Effector CD4-positive, alpha-beta T cell (primary cell): ENCODE measurements at regions not wholly inside any gene's neighbourhood (a gene's known extent, or its start where the extent isn't known, plus 50 kb on each side); places are given as distances from the start of the nearest gene placed in this dataset.
"Not testable (repeated sequence)": the region's sequence is repeated elsewhere in the genome, so short reads cannot be mapped to it uniquely, and the experiment has no call there.

Source experiments
- DNase-seq: peaks from one replicate; pipeline ENCODE4 v3.0.0-alpha.2; 2020

- DNase-seq = no peak
Measured at GRCh38 chrX:1102786-1103185, 109.7 kb downstream of the CRLF2 start.

GRCh38 chrX:1102221-1102620, 110.2 kb downstream of the CRLF2 start:
- not testable (repeated sequence) for DNase-seq

DNA sequence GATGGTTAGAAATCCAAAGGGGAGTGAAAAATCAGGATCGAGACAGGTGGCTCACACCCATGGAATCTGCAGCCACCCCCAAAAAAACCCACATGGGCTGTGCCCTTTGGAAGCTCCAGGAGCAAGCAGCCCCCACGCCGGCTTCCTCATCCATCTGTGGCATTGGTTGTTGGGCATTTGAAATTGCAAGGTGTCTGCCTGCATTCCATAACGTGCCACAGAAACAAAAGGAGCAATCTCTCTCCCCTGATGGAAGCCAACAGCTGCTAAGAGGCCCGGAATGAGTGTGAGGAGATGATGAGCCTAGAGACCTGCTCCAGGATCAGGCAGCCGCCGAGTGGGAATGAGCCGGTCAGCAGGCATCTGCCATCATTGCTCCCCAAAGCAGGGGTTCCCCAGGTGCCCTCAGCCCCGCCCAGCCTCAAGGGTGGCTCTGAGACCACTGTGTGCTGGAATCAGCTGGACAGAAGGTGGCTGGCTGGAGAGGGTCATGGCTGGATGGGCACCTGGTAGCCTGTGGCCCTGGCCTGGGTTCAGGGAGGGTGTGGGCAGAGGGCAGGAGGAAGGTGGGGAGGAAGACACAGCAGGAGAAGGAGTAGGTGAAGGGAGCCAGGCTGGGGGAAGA, 113.2 kb downstream of the CRLF2 start:
- no peak for DNase-seq

DNA sequence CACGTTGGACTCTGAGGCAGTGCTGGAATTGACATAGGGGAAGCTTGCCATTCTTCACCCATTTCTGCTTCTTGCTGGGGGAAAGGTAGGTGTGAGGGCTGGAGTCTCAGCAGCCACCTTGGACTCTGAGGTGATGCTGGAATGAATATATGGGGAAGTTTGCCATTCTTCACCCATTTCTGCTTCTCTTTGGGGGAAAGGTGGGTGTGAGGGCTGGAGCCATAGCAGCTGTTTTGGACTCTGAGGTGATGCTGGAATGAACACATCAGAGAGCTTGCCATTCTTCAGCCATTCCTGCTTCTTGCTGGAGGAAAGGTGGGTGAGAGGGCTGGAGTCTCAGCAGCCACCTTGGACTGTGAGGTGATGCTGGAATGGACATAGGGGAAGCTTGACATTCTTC, 115.1 kb downstream of the CRLF2 start:
- DNase-seq = no peak

- DNase-seq = no peak
Measured at GRCh38 chrX:1094566-1095333, 117.7 kb downstream of the CRLF2 start.

DNA sequence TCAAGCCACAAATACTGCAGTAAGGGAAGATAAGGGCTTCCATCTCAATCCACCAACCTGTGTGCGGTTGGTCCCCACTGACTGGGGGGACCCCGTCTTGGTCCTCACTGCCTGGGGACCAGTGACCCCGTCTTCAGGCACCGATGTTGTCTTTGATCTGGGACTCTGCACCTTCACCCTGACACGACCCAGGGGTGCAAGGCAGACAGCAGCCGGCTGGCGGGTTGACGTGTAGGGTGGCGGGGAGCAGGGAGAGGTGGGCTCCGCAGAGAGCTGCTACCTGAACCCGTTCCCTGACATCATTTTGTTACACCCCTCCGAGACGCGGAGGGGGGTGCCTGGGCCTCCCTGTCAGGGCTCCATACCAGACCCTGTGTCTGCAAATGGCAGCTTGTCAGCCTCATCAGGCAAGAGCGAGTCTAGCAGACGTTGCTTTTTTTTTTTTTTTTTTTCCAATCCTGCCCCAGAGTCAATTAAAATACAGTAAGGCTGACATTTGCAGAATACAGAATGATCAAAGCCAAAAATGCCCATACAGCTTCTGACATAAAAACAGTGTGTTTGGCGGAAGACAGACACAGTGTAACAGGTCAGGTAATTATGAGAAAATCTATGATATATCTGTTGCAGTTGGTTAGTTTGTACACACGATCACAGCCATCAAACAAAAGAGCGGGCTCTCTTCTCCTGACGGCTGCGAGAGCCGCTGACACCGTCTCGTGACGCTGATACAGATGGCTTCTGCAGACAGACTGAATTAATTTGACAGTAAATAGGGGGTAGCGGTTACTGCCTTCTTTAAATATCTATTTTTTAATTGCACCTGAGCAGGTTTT, 118.6 kb downstream of the CRLF2 start:
- no peak for DNase-seq

GRCh38 chrX:1093121-1093520, 119.3 kb downstream of the CRLF2 start:
- peak; percentile 4 for DNase-seq

DNA sequence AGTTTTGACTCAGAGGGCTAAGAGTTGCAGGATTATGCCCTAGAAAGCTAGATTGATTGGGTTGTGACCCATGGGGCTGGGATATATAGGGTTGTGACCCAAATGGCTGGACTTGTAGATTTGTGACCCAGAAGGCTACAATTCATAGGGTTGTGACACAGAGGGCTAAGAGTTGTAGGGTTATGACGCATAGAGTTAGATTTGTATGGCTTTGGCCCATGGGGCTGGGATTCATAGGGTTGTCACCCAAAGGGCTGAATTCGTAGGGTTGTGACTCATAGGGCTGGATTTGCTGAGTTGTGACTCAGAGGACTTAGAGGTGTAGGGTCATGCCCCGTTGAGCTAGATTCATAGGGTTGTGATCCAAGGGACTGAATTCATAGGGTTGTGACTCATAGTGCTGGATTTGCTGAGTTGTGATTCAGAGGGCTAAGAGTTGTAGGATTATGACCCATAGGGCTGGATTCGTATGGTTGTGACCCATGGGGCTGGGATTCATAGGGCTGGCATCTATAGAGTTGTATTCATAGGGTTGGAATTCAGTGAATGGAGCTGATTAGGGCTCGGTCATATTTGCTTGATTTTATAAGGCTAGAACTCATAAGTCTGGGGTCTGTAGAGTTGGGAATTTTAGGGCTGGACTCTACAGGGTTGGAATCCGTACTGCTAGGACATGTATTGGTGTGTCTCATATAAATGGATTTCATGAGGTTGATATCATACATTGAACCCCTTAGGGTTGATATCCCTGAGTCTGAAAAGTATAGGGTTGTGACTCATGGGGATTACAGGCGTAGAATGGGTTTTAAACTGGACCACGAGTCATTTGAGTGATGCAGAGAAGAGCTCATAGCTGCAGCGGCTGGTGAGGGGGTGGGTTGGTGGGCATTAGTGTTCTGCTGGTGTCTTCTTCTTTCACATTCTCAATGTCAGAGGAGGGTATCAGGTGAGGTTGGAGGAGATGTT, 125.7 kb downstream of the CRLF2 start:
- no peak for DNase-seq

- not testable (repeated sequence) for DNase-seq
Measured at GRCh38 chrX:1085871-1086270, 126.6 kb downstream of the CRLF2 start.

GRCh38 chrX:1084689-1085088, 127.8 kb downstream of the CRLF2 start:
- no peak for DNase-seq

DNA sequence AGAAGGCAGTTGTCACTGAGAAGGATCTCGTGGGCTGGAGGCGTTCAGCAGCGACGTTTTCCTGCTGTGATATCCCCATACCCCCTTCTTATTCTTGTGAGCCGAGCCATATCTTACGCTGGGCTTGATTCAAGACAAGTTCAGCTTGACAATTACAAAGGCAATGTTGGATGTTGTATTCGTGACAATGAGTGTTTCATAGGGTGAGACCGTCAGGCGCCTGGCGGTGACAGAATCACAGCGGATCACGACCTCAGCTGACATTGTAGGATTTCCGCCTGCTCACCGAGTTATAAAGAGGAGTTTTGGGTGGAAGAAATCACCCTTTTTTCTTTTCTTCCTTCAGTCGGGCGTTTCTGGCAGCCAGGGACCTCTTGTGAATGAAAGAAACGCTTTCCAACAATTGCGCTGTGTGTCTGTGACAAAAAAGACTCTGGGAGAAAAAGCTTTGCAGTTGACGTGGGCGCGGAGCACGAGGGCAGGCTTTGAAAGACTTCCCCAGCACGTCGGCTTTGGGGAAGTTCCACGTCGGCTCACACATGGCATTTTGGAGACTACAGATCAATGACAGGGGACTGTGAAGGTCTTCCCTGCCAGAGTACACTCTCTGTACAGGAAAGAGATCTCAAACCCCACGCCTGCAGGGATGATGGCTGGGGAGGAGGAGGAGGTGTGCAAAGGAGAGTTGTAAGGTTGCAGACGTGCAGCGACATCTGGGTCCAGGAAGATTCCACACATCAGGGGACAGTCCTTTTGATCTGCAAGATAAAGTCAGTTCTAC, 135.4 kb downstream of the CRLF2 start:
- DNase-seq = no peak

DNA sequence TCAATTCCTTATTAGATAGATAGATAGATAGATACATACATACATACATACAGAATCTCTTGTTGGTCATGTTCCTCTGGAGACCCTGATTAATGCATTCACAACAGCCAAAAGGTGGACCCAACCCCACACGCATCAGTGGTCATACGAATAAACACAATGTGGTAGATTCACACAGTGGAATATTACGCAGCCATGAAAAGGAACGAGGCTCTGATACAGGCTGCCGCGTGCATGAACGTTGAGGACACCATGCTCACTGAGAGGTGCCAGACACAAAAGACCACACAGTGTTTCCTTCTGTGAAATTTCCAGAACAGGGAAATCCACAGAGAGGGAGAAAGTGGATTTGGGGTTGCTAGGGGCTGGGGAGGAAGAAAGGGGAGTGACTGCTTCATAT, 136.7 kb downstream of the CRLF2 start:
- DNase-seq = no peak

GRCh38 chrX:1075156-1075555, 137.3 kb downstream of the CRLF2 start:
- no peak for DNase-seq

DNA sequence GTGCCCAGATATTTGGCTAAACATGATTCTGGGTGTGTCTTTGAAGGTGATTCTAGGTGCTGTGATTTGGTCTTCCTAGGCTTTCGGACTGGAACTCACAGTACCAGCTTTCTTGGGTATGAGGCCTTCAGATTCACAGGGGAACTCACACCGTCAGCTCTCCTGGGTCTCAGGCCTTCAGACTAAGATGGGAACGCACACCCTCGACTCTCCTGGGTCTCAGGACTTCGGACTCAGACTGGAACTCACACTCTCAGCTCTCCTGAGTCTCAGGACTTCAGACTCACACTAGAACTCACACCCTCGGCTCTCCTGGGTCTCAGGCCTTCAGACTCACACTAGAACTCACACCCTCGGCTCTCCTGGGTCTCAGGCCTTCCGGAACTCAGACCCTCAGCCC, 137.7 kb downstream of the CRLF2 start:
- DNase-seq = no peak

- no peak for DNase-seq
Measured at GRCh38 chrX:1074172-1074571, 138.3 kb downstream of the CRLF2 start.

GRCh38 chrX:1072637-1073377, 139.6 kb downstream of the CRLF2 start:
- no peak for DNase-seq

DNA sequence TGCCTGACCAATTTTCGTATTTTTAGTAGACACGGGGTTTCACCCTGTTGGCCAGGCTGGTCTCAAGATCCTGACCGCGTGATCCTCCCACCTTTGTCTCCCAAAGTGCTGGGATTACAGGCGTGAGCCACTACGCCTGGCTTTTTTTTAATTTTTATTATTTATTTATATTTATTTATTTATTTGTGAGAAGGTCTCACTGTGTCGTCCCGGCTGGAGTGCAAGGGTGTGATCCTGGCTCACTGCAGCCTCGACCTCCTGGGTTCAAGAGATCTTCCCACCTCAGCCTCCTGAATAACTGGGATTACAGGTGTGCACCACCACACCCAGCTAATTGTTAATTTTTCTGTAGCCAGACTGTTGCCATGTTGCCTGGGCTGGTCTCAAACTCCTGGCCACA, 141.1 kb downstream of the CRLF2 start:
- no peak for DNase-seq

DNA sequence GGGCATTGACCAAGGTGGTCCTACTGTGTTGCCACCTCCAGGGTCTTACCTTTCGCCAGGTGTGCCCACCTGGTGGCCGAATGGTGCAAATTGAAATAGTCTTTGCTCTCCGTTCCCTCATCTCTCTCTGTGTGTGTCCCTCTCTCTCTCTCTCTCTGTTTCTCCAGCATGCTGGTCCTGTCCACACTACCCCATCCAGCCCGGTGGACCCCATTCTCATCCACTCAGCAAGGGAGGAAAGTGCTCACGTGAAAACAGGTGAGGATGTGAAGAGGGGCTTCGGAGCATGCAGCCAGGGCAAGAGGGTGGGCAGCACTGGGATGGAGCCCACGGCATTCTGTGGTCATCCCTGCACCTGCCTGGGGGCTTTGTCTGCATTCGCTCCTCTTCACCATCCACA, 150.1 kb downstream of the CRLF2 start:
- DNase-seq = no peak

- DNase-seq = no peak
Measured at GRCh38 chrX:1060562-1060960, 151.9 kb downstream of the CRLF2 start.

DNA sequence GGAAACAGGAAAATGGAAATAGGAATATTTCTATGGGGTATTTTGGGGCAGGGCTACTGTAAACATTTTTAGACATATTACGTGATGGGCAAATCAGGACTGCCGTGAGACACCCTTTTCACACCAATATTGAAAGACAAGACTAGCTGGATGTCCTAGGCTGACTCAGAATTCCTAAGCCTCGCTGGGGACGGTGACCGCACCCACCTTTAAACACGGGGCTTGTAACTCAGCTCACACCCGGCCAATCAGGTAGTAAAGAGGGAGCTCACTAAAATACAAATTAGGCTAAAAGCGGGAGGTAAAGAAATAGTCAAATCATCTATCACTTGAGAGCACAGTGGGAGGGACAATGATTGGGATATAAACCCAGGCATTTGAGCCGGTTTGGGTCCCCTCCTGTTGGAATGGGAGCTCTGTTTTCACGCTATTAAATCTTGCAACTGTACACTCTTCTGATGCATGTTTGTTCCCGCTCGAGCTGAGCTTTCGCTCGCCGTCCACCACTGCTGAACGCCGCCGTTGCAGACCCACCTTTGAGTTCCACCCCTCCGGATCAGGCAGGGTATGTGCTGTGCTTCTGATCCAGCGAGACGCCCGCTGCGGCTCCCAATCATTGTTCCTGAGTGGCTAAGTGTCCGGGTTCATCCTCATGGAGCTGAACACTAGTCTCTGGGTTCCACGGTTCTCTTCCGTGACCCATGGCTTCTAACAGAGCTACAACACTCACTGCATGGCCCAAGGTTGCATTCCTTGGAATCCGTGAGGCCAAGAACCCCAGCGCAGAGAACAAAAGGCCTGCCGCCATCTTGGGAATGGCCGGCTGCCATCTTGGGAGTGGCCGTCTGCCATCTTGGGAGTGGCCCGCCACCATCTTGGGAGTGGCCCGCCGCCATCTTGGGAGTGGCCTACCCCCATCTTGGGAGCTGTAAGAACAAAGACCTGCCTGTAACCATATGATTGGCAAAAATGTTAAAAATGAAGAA, 152.6 kb downstream of the CRLF2 start:
- DNase-seq = no peak
